OCI-LY1 (cell line): ENCODE measurements at regions not wholly inside any gene's neighbourhood (a gene's known extent, or its start where the extent isn't known, plus 50 kb on each side); places are given as distances from the start of the nearest gene placed in this dataset.

Experiments
- CTCF ChIP-seq: fragments of 200-600 bp; sonication (generic), shearing (Covaris generic); IDR thresholded peaks from 2 replicates; pipeline ENCODE4 v1.5.1; 2017; ENCODE audit warnings: mild to moderate bottlenecking, antibody characterized with exemption, low read length, moderate library complexity, mixed read lengths
- EZH2 ChIP-seq: fragments of 200-600 bp; sonication (generic), shearing (Covaris generic); IDR thresholded peaks from 2 replicates; pipeline ENCODE4 v1.8.0; 2017; ENCODE audit warnings: borderline replicate concordance, mixed run types, mild to moderate bottlenecking, antibody characterized with exemption, low read length, moderate library complexity, mixed read lengths

DNA sequence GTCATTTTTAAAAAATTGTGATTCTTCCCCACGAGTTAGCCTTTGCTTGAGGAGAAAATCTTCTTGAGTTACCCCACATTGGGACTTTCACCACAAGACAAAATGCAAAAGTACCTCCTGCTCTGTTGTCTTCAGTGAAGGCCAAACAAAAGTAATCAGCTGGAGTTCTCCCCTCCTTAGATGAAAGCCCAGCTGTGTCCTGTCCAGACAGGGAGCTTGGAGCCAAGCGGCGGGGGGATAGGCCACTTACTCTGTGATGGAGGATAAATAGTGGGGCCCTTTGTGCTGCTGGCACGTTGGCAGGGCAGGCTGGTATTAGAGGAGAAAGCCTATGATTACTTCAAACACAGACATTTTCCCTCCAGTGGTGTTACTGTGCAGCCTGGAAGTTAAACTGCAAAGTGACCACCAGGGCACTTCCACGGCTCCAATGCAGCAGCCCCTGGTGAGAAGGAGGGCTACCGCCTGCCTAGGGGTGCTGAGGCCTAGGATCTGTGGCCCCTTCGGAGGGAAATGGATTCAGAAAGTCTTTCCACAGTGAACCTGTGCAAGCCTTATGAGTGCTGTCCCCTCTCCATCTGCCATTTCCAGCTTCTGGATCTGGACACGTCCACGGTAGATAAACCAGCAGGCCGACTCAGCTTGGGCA lies 155.0 kb downstream of the TMEM167A start:
- TF ChIP-seq CTCF = no peak
- no peak for TF ChIP-seq EZH2
